ENCODE measurements at regions not wholly inside any gene's neighbourhood (a gene's known extent, or its start where the extent isn't known, plus 50 kb on each side); places are given as distances from the start of the nearest gene placed in this dataset.

- TF ChIP-seq CTCF (conservative IDR thresholded peaks at IDR 0.05) (no peak), EZH2 (IDR thresholded peaks at IDR 0.05; ENCODE audit: low read depth) (no peak)
- H3K9me3 ChIP-seq (ENCODE audit: insufficient read depth, low read depth), result no peaks in the 10 kb centered on the region
- no peaks in the 10 kb centered on the region for H4K20me1 ChIP-seq (ENCODE audit: insufficient read depth)
- H3K79me2 ChIP-seq (ENCODE audit: low read depth), result no peaks in the 10 kb centered on the region
- no peaks in the 10 kb centered on the region for H3K27me3 ChIP-seq (ENCODE audit: insufficient read depth, low read depth)
- H3K27ac ChIP-seq, result no peak overlapping the region
- no peaks in the 10 kb centered on the region for H3K4me1 ChIP-seq (replicated peaks; ENCODE audit: insufficient read depth)
- no peak overlapping the region for H3K4me2 ChIP-seq
- no peaks in the 10 kb centered on the region for H3F3A ChIP-seq (ENCODE audit: insufficient read depth, low read depth)
- BruUV-seq (replicated peaks), result no TSS peak
- POLR2A ChIA-PET (ENCODE audit: unreplicated experiment), result no interaction called here
- H3K4me3 ChIP-seq, result no peak overlapping the region
- H3K9me2 ChIP-seq (ENCODE audit: insufficient read depth), result no peaks in the 10 kb centered on the region
- no peak for DNase-seq
- CTCF ChIA-PET, result no interaction called here
- no peaks in the 10 kb centered on the region for H3K36me3 ChIP-seq (ENCODE audit: low read depth)
- no peak overlapping the region for H2AFZ ChIP-seq
- intact Hi-C loops (cut with micrococcal nuclease; ENCODE audit: unreplicated experiment), result no loop called here
Measured at GRCh38 chr10:111158595-111158994, 81.8 kb downstream of the ADRA2A start.

- Histone ChIP-seq H3K27me3 (ENCODE audit: insufficient read depth, low read depth) (no peaks in the 10 kb centered on the region), H4K20me1 (ENCODE audit: insufficient read depth) (no peaks in the 10 kb centered on the region), H3K4me2 (no peak overlapping the region), H3K27ac (no peak overlapping the region), H3K79me2 (ENCODE audit: low read depth) (no peaks in the 10 kb centered on the region), H3K36me3 (ENCODE audit: low read depth) (no peaks in the 10 kb centered on the region), H3F3A (ENCODE audit: insufficient read depth, low read depth) (no peaks in the 10 kb centered on the region), H3K4me1 (replicated peaks; ENCODE audit: insufficient read depth) (no peaks in the 10 kb centered on the region), H2AFZ (no peak overlapping the region), H3K9me2 (ENCODE audit: insufficient read depth) (no peaks in the 10 kb centered on the region), H3K4me3 (no peak overlapping the region), H3K9me3 (ENCODE audit: insufficient read depth, low read depth) (no peaks in the 10 kb centered on the region)
- DNase-seq, result no peak
- ChIA-PET POLR2A (ENCODE audit: unreplicated experiment) (no interaction called here), CTCF (interaction anchor here (0.5 kb wide), 1 partner anchor 130 kb away, joined by 4 read pairs; no protein-coding TSS in a partner anchor)
- no TSS peak for BruUV-seq (replicated peaks)
- intact Hi-C loops (cut with micrococcal nuclease; ENCODE audit: unreplicated experiment), result no loop called here
- TF ChIP-seq CTCF (conservative IDR thresholded peaks at IDR 0.05) (no peak), EZH2 (IDR thresholded peaks at IDR 0.05; ENCODE audit: low read depth) (no peak)
Measured at GRCh38 chr10:111161109-111161874, 84.5 kb downstream of the ADRA2A start.

GRCh38 chr10:111171183-111171582 lies 94.4 kb downstream of the ADRA2A start:
- no peak for DNase-seq
- no peak overlapping the region for H2AFZ ChIP-seq
- H3K4me3 ChIP-seq, result no peak overlapping the region
- no peaks in the 10 kb centered on the region for H3K4me1 ChIP-seq (replicated peaks; ENCODE audit: insufficient read depth)
- H4K20me1 ChIP-seq (ENCODE audit: insufficient read depth), result no peaks in the 10 kb centered on the region
- ChIA-PET CTCF (no interaction called here), POLR2A (ENCODE audit: unreplicated experiment) (no interaction called here)
- H3K79me2 ChIP-seq (ENCODE audit: low read depth), result no peaks in the 10 kb centered on the region
- no peak overlapping the region for H3K27ac ChIP-seq
- intact Hi-C loops (cut with micrococcal nuclease; ENCODE audit: unreplicated experiment), result no loop called here
- TF ChIP-seq CTCF (conservative IDR thresholded peaks at IDR 0.05) (no peak), EZH2 (IDR thresholded peaks at IDR 0.05; ENCODE audit: low read depth) (no peak)
- no peaks in the 10 kb centered on the region for H3K9me3 ChIP-seq (ENCODE audit: insufficient read depth, low read depth)
- no peaks in the 10 kb centered on the region for H3K36me3 ChIP-seq (ENCODE audit: low read depth)
- H3K27me3 ChIP-seq (ENCODE audit: insufficient read depth, low read depth), result no peaks in the 10 kb centered on the region
- H3K4me2 ChIP-seq, result no peak overlapping the region
- H3F3A ChIP-seq (ENCODE audit: insufficient read depth, low read depth), result no peaks in the 10 kb centered on the region
- H3K9me2 ChIP-seq (ENCODE audit: insufficient read depth), result no peaks in the 10 kb centered on the region
- no TSS peak for BruUV-seq (replicated peaks)
